H54 (cell line): ENCODE measurements at regions not wholly inside any gene's neighbourhood (a gene's known extent, or its start where the extent isn't known, plus 50 kb on each side); places are given as distances from the start of the nearest gene placed in this dataset.

Source experiments
- DNase-seq: peaks from one replicate; pipeline ENCODE4 v3.0.0; 2011; ENCODE audit warnings: low spot score, mixed read lengths; ENCODE audit not compliant: insufficient read length
- FAIRE-seq: peaks from 3 replicates; lab custom pipeline; 2011; peaks lifted over from hg19 to GRCh38; lab: Jason Lieb, UNC
- POLR2A ChIP-seq: IDR thresholded peaks from 2 replicates; pipeline ENCODE4 v1.6.1; 2011; ENCODE audit warnings: low read depth, mild to moderate bottlenecking, low read length

DNA sequence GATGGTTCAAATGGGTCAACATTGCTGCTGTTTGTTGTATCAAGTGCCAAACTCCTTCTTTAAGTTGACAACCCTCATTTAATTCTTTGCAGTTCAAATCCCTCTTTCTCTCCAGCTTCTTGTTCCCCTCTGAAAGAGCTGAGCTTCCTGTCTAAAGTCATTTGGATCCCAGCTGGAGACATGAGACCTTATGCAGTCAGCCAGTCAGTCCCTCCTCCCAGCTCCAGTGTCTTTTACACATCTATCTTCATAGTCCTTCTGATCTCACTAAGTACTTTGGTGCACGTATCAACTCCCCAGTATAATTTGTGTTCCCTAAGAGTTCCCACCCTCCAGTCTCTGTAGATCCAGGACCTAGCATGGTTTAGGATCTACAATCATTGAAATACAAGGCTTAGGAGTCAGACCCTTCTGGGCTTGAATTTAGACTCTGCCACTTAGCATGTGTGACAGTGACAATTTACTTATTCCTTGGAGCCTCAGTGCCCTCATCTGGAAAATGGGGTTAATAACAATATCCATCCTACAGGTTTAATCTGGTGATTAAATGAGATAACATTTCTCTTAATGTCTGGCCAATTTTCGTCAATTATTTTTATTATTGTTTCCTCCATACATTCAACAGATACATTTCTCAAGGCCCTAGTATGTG lies 102.8 kb upstream of the SEMA6D start:
- DNase-seq (no peak), FAIRE-seq (no peak)
- TF ChIP-seq POLR2A, result no peak

DNA sequence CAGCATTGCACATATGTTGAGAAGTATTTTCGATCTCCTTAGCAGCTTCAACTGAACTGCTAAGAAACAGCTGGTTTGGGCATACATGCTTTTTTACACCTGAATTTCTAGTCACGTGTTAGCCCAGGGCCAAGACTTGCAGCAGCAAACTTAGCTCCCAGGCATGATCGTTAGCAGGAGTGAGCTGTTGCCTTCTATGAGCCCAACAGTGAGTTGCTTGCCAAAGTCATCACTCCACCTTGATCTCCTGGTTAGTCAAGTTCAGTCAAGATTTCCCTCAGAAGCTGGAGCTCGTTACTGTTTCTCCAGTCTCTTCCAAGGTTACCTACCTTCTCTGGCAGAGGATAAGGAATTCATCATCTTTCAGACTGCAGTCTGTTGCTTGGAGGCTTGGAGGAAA lies 100.4 kb upstream of the SEMA6D start:
- no peak for DNase-seq
- no peak for TF ChIP-seq POLR2A
- no peak for FAIRE-seq

GRCh38 chr15:47618241-47618640 lies 99.1 kb upstream of the SEMA6D start:
- FAIRE-seq (no peak), DNase-seq (no peak)
- TF ChIP-seq POLR2A, result no peak

- no peak for TF ChIP-seq POLR2A
- FAIRE-seq, result no peak
- no peak for DNase-seq
Observed at GRCh38 chr15:47620960-47621681, 96.2 kb upstream of the SEMA6D start.

- DNase-seq (no peak), FAIRE-seq (no peak)
- TF ChIP-seq POLR2A, result no peak
Observed at GRCh38 chr15:47622055-47622454, 95.2 kb upstream of the SEMA6D start.

- FAIRE-seq (no peak), DNase-seq (no peak)
- TF ChIP-seq POLR2A, result no peak
Observed at GRCh38 chr15:47624503-47624902, 92.8 kb upstream of the SEMA6D start.

DNA sequence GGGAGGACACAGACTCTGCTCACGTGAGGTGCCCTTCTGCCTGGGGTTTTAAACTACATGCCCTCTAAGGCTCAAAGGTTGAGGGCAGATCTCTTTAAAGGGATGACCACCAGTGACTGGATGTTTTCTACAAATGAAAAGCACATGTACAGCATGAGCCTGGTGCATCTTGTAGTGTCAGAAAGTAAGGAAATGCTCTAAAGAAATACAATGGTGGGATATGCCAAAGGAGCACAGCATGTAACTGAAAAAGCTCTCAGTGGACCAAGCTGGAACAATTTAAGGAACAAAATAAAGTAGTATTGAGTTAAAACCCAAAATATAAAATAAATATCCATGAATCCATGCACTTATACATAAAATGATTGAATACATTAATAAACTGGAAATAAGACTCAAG lies 78.3 kb upstream of the SEMA6D start:
- no peak for FAIRE-seq
- DNase-seq, result no peak
- no peak for TF ChIP-seq POLR2A

DNA sequence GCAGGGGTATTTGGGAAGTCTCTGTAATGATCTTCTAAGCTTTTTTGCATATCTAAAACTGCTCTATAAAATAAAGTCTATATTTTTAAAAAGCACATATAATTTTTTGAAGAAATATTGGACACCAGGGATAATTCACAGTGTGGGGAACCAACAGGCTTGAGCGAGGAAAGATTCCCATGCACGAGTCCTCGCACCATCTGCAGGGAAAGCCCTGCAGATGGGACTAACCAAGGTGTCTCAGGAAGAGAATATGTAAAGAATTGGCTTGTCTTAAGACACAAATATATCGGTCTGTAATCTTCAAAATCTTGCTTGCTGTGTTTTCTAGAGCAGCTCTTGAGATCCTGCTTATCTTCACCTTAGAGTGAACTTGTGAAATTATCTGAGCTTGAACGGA lies 77.2 kb upstream of the SEMA6D start:
- DNase-seq (no peak), FAIRE-seq (no peak)
- TF ChIP-seq POLR2A, result no peak

- FAIRE-seq (no peak), DNase-seq (no peak)
- TF ChIP-seq POLR2A, result no peak
Observed at GRCh38 chr15:47640901-47641300, 76.4 kb upstream of the SEMA6D start.

DNA sequence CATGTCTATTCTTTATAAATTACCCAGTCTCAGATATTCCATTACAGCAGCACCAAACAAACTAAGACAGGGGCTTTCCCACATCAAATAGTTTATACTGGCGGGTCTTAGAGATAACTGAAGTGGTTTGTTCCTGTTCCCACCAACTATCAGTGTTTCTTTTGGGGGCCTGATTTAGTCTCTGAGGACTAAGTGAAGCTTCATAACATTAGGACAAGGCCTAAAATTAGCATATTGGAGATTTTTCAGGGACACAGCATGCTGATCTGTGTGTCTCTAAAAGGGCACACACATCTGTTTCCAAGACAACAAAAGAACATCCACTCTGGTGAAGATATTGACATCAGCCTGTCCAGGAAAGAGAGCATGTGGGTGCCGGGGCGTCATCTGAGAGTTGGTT lies 72.6 kb upstream of the SEMA6D start:
- DNase-seq (no peak), FAIRE-seq (no peak)
- no peak for TF ChIP-seq POLR2A

DNA sequence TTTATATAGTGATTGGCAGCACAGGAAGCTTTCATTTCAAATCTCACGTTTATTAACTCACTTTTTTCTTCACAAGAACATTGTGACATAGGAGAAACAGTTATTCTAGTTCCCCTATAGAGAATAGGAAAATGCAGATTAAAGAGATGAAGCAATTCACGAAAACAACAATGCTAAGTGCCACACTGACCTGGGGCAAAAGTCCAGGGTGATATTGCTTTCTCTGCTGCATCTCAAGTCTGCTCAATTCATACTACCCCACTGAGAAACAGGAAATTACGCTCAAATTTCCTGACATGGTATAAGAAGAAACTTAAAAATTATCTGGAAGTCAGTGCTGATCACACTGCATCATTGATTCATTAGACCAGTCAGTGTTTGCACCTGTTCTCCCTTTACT lies 66.7 kb upstream of the SEMA6D start:
- DNase-seq (no peak), FAIRE-seq (no peak)
- TF ChIP-seq POLR2A, result no peak

GRCh38 chr15:47652328-47652727 lies 65.0 kb upstream of the SEMA6D start:
- TF ChIP-seq POLR2A, result no peak
- FAIRE-seq (no peak), DNase-seq (no peak)

DNA sequence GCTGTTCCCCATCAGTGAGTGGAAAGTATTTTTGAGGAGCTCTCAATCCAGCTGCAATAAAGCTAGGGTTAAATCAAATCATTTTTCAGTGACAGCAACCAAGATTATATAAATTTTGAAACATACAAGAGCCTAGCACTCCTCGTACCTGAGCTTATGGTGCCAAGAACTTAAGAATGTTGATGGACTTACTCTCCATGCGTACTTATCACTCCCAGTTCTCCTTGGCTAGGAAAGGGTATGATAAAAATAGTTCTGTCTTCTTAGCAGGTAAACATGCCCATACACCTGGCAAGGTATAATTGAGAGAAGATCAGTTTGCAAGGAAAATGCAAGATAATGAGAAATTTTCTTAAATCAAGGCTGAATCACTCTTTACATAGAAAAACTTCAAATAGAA lies 64.5 kb upstream of the SEMA6D start:
- no peak for TF ChIP-seq POLR2A
- DNase-seq, result no peak
- no peak for FAIRE-seq

DNA sequence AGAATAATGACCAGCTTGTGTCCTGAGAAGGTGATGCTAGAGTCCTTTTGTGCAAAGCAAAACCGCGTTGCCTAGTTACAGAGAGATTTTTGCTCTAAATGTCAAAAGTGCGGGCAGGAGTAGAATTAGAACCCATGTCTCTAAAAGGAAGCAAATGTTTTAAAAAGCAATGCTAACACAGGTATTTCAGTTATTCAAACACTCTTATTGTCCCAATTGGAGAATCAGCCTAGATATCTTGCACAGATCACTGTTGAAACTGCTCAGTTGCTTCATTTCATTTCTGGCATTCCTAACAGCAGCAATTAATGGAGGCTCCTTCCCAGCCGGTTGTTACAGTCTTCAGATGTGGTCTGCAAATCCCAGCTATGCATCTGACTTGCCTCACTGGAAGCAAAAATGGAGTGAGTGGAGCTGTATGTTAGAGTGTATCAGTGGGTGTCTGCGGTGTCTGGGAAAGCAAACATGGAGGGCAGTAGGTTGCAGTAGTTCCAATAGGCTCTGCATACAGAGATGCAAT lies 55.6 kb upstream of the SEMA6D start:
- no peak for DNase-seq
- no peak for TF ChIP-seq POLR2A
- no peak for FAIRE-seq

GRCh38 chr15:47663101-47663500 lies 54.2 kb upstream of the SEMA6D start:
- DNase-seq (no peak), FAIRE-seq (no peak)
- no peak for TF ChIP-seq POLR2A
